KMS-11 (cell line): ENCODE measurements at regions not wholly inside any gene's neighbourhood (a gene's known extent, or its start where the extent isn't known, plus 50 kb on each side); places are given as distances from the start of the nearest gene placed in this dataset.

Experiments
- H2AFZ ChIP-seq: fragments of 200-600 bp; sonication (generic); 2 replicates; pipeline ENCODE4 v1.6.1; 2016; ENCODE audit warnings: antibody characterized with exemption, mixed run types, low read depth
- H3K27ac ChIP-seq: fragments of 200-600 bp; sonication (generic); 2 replicates; pipeline ENCODE4 v1.6.1; 2016; ENCODE audit warnings: mild to moderate bottlenecking, mixed run types
- H3K27me3 ChIP-seq: fragments of 200-600 bp; sonication (generic); 2 replicates; pipeline ENCODE4 v1.6.1; 2017; ENCODE audit warnings: mild to moderate bottlenecking, low read depth, mixed run types, moderate library complexity; ENCODE audit not compliant: insufficient read depth
- H3K36me3 ChIP-seq: fragments of 200-600 bp; sonication (generic); 2 replicates; pipeline ENCODE4 v1.6.1; 2017; ENCODE audit warnings: mild to moderate bottlenecking, mixed run types; ENCODE audit not compliant: insufficient read depth
- H3K4me1 ChIP-seq: fragments of 200-600 bp; sonication (generic); 2 replicates; pipeline ENCODE4 v1.6.1; 2016; ENCODE audit warnings: mild to moderate bottlenecking, low read depth, mixed run types; ENCODE audit not compliant: poor library complexity, severe bottlenecking
- H3K4me2 ChIP-seq: fragments of 200-600 bp; sonication (generic); 2 replicates; pipeline ENCODE4 v1.7.0; 2016; ENCODE audit warnings: mild to moderate bottlenecking, mixed run types
- H3K4me3 ChIP-seq: fragments of 200-600 bp; sonication (generic); IDR thresholded peaks from 2 replicates; pipeline ENCODE4 v1.6.1; 2017; ENCODE audit warnings: low read depth, low read length, mixed read lengths; ENCODE audit not compliant: insufficient read depth
- H3K79me2 ChIP-seq: fragments of 200-600 bp; sonication (generic); 2 replicates; pipeline ENCODE4 v1.6.1; 2016; ENCODE audit warnings: low read depth, mixed run types; ENCODE audit not compliant: insufficient read depth
- H3K9ac ChIP-seq: fragments of 200-600 bp; sonication (generic); 2 replicates; pipeline ENCODE4 v1.6.1; 2016; ENCODE audit warnings: mild to moderate bottlenecking, mixed run types
- H4K20me1 ChIP-seq: fragments of 200-600 bp; sonication (generic); 2 replicates; pipeline ENCODE4 v1.6.1; 2016; ENCODE audit warnings: mild to moderate bottlenecking, mixed run types; ENCODE audit not compliant: insufficient read depth
- CTCF ChIP-seq: fragments of 200-600 bp; sonication (generic); conservative IDR thresholded peaks from 2 replicates; pipeline ENCODE4 v1.6.1; 2017; ENCODE audit warnings: low read depth, mild to moderate bottlenecking, antibody characterized with exemption, low read length, moderate library complexity, mixed read lengths

- H3K27me3 ChIP-seq, result no peaks in the 10 kb centered on the region
- H3K36me3 ChIP-seq, result no peaks in the 10 kb centered on the region
- H3K4me1 ChIP-seq, result no peaks in the 10 kb centered on the region
- H3K27ac ChIP-seq, result no peak overlapping the region
- no peak overlapping the region for H3K4me2 ChIP-seq
- no peaks in the 10 kb centered on the region for H4K20me1 ChIP-seq
- H2AFZ ChIP-seq, result no peak overlapping the region
- H3K79me2 ChIP-seq, result no peaks in the 10 kb centered on the region
- no peak overlapping the region for H3K9ac ChIP-seq
- no peak for TF ChIP-seq CTCF
- H3K4me3 ChIP-seq, result no peak overlapping the region
Measured at GRCh38 chr20:51315390-51315789, 227.1 kb downstream of the NFATC2 start.

GRCh38 chr20:51313358-51313827 is 229.1 kb downstream of the NFATC2 start:
- H3K4me3 ChIP-seq, result no peak overlapping the region
- H3K27ac ChIP-seq, result no peak overlapping the region
- no peak overlapping the region for H3K4me2 ChIP-seq
- no peaks in the 10 kb centered on the region for H3K36me3 ChIP-seq
- no peak for TF ChIP-seq CTCF
- H3K9ac ChIP-seq, result no peak overlapping the region
- H2AFZ ChIP-seq, result no peak overlapping the region
- no peaks in the 10 kb centered on the region for H4K20me1 ChIP-seq
- H3K4me1 ChIP-seq, result no peaks in the 10 kb centered on the region
- no peaks in the 10 kb centered on the region for H3K79me2 ChIP-seq
- H3K27me3 ChIP-seq, result no peaks in the 10 kb centered on the region

- Histone ChIP-seq H3K27me3 (no peaks in the 10 kb centered on the region), H3K36me3 (no peaks in the 10 kb centered on the region), H3K4me1 (no peaks in the 10 kb centered on the region), H3K79me2 (no peaks in the 10 kb centered on the region), H3K4me3 (no peak overlapping the region), H3K4me2 (no peak overlapping the region), H3K9ac (no peak overlapping the region), H2AFZ (no peak overlapping the region), H4K20me1 (no peaks in the 10 kb centered on the region), H3K27ac (no peak overlapping the region)
- TF ChIP-seq CTCF, result no peak
Measured at GRCh38 chr20:51312480-51312783, 230.1 kb downstream of the NFATC2 start.

DNA sequence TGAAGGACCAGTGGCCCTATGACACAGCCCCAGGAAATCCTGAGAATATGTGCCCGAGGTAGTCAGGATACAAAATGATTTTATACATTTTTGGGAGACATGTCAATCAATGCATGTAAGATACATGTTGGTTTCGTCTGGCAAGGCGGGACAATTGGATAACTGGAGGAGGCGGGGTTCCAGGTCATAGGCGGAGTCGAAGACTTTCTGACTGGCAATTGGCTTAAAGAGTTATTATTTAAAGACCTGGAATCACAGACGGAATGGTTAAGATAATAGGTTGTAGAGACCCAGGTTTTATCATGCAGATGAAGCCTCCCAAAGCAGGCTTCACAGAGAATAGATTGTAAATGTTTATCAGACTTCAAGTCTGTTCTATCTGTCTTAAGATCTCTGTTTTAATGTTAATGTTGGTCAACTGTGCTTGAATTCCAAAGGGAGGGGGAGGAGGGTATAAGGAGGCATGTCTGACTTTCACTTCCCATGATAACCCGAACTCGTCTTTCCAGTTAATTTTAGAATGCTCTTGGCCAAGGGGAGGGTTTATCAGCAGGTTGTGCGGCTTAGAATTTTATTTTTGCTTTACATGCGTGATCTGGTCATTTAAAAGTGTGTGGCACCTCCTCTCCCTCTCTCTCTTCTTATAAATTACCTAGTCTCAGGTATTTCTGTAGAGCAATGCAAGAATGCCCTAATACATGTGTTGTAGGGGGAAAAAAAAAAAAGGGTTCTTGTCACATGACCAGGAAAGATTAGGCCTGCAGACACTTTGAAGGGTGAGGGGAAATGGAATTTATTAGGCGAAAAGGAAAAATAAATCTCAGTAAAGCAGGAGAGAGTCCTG is 230.7 kb downstream of the NFATC2 start:
- Histone ChIP-seq H4K20me1 (no peaks in the 10 kb centered on the region), H3K4me2 (no peak overlapping the region), H3K4me3 (no peak overlapping the region), H3K36me3 (no peaks in the 10 kb centered on the region), H2AFZ (no peak overlapping the region), H3K27me3 (no peaks in the 10 kb centered on the region), H3K79me2 (no peaks in the 10 kb centered on the region), H3K27ac (no peak overlapping the region), H3K9ac (no peak overlapping the region), H3K4me1 (no peaks in the 10 kb centered on the region)
- no peak for TF ChIP-seq CTCF
